Choroid plexus epithelial cell (primary cell): ENCODE measurements at regions not wholly inside any gene's neighbourhood (a gene's known extent, or its start where the extent isn't known, plus 50 kb on each side); places are given as distances from the start of the nearest gene placed in this dataset.

ENCODE experiments used
- DNase-seq: peaks from one replicate; pipeline ENCODE4 v3.0.0-alpha.2; 2010; ENCODE audit warnings: low read depth
- H3K4me3 ChIP-seq: 2 replicates; pipeline ENCODE4 v1.5.1; 2011; ENCODE audit warnings: low read depth, mild to moderate bottlenecking, control low read depth, low read length, moderate library complexity
- CTCF ChIP-seq: conservative IDR thresholded peaks from 2 replicates; pipeline ENCODE4 v1.5.1; 2011; ENCODE audit warnings: low read depth, mild to moderate bottlenecking, control low read depth, inconsistent platforms, low read length, moderate library complexity

DNA sequence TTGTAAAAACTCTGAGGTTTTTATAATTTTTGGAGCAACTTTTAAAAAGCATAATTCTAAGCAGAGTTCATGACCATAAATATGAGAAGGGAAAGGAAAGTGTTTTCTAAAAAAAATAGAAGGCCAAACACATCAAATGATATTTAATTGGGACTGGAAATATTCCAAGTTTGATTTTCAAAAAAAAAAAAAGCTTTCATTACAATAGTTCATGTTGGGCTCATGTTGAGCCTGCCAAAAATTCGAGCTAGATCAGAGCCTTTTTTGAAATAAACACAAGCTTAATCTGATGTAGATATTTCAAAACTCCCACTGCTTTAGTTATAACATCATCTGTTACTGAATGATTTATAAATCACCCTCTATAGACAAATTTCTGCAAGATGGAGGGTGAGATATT lies 163.4 kb upstream of the DEFB112 start:
- no peak overlapping the region for H3K4me3 ChIP-seq
- DNase-seq = no peak
- no peak for TF ChIP-seq CTCF

DNA sequence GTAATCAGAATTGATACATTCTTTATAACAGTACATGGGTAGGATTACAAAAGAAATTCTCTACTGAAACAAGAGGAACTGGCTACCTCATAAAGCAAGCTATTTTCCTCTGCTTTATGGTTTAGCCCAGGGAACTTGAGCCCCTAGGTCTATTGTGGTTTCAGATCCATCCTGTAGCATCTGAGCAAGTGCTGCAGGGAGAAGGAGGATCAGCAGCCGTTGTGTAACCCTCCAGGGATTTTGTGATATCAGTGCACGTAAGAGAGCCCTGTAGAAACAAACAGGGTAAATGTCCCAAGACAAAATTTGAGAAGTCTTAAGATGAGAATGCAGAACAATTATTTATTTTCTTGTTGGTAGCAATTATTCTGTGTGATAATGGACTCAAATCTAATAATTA lies 165.2 kb upstream of the DEFB112 start:
- DNase-seq = no peak
- H3K4me3 ChIP-seq = no peak overlapping the region
- no peak for TF ChIP-seq CTCF

DNA sequence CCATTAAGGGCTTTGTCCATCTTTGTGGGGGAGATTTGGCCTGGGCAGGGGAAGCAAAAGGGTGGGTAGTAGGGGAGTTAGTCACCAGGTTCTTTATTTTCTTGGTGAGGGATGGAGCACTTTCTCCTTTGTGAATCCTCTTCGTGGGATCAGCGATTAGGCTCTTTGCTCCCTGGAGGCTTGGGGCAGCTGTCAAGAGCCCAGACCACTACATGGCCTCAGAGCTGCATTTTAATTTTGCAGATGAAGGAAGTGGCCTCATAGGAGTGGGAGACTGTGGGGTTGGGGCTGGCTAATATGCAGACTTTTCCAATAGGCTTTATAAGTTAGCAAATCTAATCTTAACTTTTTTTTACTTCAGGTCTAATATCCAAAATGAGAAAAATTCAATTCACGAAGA lies 168.1 kb upstream of the DEFB112 start:
- H3K4me3 ChIP-seq = no peak overlapping the region
- no peak for TF ChIP-seq CTCF
- no peak for DNase-seq

GRCh38 chr6:50236164-50236563 lies 186.4 kb upstream of the DEFB112 start:
- DNase-seq = no peak
- no peak overlapping the region for H3K4me3 ChIP-seq
- no peak for TF ChIP-seq CTCF

DNA sequence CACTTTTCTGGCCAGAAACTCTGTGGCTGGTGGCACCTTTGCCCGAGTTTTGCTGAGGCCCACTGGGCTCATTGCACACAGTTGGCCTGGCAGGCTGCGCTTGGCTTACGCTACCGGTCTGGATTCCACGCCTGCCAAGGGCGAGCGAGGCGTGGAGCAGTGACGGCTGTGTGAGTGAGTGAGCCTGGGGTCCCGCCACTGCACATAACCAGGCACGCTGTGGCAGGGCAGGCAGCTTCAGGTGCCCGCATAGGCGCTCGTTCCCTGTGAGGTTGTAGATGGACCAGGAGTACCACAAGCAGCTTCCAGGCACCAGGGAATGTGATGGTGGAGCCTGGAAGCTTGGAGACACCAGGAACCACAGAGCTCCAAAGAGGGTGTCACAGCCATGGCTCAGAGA lies 190.1 kb upstream of the DEFB112 start:
- no peak for DNase-seq
- no peak overlapping the region for H3K4me3 ChIP-seq
- TF ChIP-seq CTCF = no peak

GRCh38 chr6:50240986-50241385 lies 191.3 kb upstream of the DEFB112 start:
- DNase-seq = no peak
- no peak for TF ChIP-seq CTCF
- H3K4me3 ChIP-seq = no peak overlapping the region

GRCh38 chr6:50249493-50249892 lies 199.8 kb upstream of the DEFB112 start:
- H3K4me3 ChIP-seq = no peak overlapping the region
- TF ChIP-seq CTCF = no peak
- peak; percentile 0 for DNase-seq
